ENCODE measurements at regions not wholly inside any gene's neighbourhood (a gene's known extent, or its start where the extent isn't known, plus 50 kb on each side); places are given as distances from the start of the nearest gene placed in this dataset.

DNA sequence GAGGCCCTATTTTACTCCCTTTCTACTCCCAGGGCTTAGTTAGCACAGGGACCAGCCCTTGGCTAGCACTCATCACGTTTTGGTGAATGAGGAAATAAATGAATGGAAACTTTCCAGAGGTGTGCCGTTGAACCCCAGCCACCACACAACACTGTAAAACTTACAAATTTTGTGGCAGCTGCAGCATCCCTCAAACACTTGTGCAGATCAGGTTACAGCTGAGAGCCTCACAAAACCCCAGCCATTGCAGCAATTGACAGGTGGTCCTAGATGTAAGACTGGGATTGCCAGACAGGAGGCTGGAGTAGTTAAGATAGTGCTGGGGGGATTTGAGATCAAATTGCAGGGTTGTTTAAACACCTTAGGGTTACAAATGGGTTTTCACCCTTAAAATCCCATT is 482.2 kb upstream of the KIF2A start:
- H3K9me3 Mint-ChIP-seq = no peaks in the 10 kb centered on the region
- no peak overlapping the region for H3K27ac Mint-ChIP-seq
- H3K36me3 Mint-ChIP-seq (ENCODE audit: low read depth) = no peaks in the 10 kb centered on the region
- no peaks in the 10 kb centered on the region for H3K4me1 Mint-ChIP-seq (ENCODE audit: low read depth)
- intact Hi-C loops (cut with micrococcal nuclease) = no loop called here
- no peak overlapping the region for H3K4me3 Mint-ChIP-seq (ENCODE audit: low read depth)
- peaks cover 9% of the 10 kb centered on the region for H3K27me3 Mint-ChIP-seq (ENCODE audit: low read depth)
- no peak for DNase-seq (ENCODE audit: low spot score)

DNA sequence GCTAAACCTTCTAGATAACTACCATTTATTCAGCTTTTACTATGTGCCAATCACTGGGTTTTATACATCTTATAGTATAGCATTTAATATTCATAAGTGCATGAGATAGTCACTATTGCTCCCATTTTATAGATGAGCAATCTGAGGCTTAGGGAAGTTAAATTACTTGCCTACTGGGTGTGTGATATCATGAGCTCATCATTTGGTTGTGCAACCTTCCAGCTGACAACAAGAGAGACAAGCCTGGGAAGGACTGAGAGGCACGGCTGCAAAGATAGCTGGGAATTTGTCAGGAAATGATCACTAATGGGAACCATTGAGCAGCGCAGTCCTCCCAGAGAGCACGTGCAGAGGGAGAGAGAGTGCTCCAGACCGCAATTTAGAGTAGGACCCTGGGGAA is 481.6 kb upstream of the KIF2A start:
- intact Hi-C loops (cut with micrococcal nuclease) = no loop called here
- Mint-ChIP-seq H3K4me3 (ENCODE audit: low read depth) (no peak overlapping the region), H3K36me3 (ENCODE audit: low read depth) (no peaks in the 10 kb centered on the region), H3K4me1 (ENCODE audit: low read depth) (no peaks in the 10 kb centered on the region), H3K27ac (no peak overlapping the region), H3K9me3 (no peaks in the 10 kb centered on the region), H3K27me3 (ENCODE audit: low read depth) (peaks cover 8% of the 10 kb centered on the region)
- DNase-seq (ENCODE audit: low spot score) = no peak

DNA sequence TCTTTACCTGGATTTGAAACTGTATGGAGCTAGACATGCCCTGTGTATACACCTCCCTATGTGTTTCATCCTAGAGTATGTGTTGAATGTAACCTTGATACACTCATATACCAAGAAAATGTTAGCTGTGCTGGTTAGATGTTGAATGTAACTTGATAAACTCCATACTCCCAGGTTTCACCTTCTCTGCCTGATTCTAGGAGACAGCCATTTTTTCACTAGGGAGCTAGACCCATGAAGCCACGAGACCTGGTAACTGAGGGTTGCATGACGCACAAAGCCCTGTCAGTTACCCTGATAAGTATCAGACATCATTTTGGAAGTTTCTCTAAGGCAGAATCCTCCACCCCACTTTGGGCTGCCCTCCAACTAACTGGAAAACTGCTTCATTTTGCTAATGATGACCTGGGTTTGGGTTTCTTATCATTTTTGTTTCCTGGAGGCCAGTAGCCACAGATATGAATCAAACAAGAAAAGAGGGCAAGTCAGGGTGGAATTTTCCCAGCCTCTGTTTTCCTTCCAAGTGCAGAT is 478.5 kb upstream of the KIF2A start:
- Mint-ChIP-seq H3K36me3 (ENCODE audit: low read depth) (no peaks in the 10 kb centered on the region), H3K9me3 (no peaks in the 10 kb centered on the region), H3K4me3 (ENCODE audit: low read depth) (no peak overlapping the region), H3K27me3 (ENCODE audit: low read depth) (peaks cover 4% of the 10 kb centered on the region), H3K4me1 (ENCODE audit: low read depth) (no peaks in the 10 kb centered on the region), H3K27ac (no peak overlapping the region)
- intact Hi-C loops (cut with micrococcal nuclease) = no loop called here
- no peak for DNase-seq (ENCODE audit: low spot score)

DNA sequence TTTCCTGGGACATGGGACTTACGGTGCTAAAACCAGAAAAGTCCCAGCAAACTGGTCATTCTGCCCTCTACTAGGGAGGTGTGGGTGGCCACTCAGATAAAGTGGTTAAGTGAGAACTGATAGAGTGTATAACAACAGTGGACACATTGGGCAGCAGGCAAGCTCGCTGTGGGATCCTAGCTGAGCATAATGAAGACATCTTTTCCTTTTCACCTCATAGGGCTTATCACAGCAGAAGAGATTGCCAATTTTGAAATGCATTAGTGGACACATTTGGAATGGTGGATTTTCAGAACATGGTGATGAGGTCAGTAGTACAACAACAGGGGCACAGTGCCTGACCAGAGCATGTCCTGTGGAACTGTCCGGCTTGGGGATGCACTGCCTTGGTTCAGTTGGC is 477.1 kb upstream of the KIF2A start:
- Mint-ChIP-seq H3K27ac (no peak overlapping the region), H3K4me3 (ENCODE audit: low read depth) (no peak overlapping the region), H3K4me1 (ENCODE audit: low read depth) (no peaks in the 10 kb centered on the region), H3K36me3 (ENCODE audit: low read depth) (no peaks in the 10 kb centered on the region), H3K27me3 (ENCODE audit: low read depth) (peaks cover 4% of the 10 kb centered on the region), H3K9me3 (no peaks in the 10 kb centered on the region)
- DNase-seq (ENCODE audit: low spot score) = no peak
- intact Hi-C loops (cut with micrococcal nuclease) = no loop called here

DNA sequence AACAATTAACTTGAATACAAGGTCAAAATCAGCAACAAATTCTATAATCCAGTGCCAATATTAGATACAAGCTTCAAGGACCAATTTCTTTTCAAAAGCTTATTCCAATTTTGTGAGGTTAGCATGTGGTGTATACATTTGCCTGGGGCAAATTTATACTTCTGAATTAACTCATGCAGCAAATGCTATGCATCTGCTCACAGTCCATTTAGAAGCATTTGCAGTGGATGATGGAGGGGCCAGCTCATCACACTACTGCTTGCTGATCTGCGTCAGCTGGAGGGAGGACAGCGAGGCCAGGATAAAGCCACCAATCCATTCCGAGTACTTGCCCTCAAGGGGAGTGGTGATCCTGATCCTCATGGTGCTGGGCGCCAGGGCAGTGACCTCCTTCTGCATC is 474.3 kb upstream of the KIF2A start:
- peaks cover 2% of the 10 kb centered on the region for H3K27me3 Mint-ChIP-seq (ENCODE audit: low read depth)
- H3K36me3 Mint-ChIP-seq (ENCODE audit: low read depth) = no peaks in the 10 kb centered on the region
- no peak for DNase-seq (ENCODE audit: low spot score)
- H3K4me3 Mint-ChIP-seq (ENCODE audit: low read depth) = no peak overlapping the region
- no peaks in the 10 kb centered on the region for H3K9me3 Mint-ChIP-seq
- no peaks in the 10 kb centered on the region for H3K4me1 Mint-ChIP-seq (ENCODE audit: low read depth)
- intact Hi-C loops (cut with micrococcal nuclease) = no loop called here
- H3K27ac Mint-ChIP-seq = no peak overlapping the region

DNA sequence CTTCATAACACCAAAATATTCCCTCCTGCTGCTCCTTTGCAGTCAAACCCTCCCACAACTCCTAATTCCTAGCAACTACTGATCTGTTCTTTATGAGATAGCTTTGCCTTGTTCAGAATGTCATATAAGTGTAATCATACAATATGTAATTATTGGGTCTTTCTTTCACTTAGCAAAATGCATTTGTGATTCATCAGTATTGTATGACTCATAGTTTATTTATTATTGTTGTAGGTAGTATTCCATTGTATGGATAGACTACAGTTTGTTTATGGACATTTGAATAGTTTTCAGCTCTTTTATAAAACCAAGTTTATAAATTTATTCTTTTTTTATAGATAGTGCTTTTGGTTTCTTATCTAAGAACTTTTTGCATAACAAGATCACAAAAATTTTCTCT is 468.2 kb upstream of the KIF2A start:
- no peaks in the 10 kb centered on the region for H3K4me1 Mint-ChIP-seq (ENCODE audit: low read depth)
- no peaks in the 10 kb centered on the region for H3K9me3 Mint-ChIP-seq
- peaks cover 2% of the 10 kb centered on the region for H3K27me3 Mint-ChIP-seq (ENCODE audit: low read depth)
- intact Hi-C loops (cut with micrococcal nuclease) = no loop called here
- H3K36me3 Mint-ChIP-seq (ENCODE audit: low read depth) = no peaks in the 10 kb centered on the region
- no peak for DNase-seq (ENCODE audit: low spot score)
- no peak overlapping the region for H3K27ac Mint-ChIP-seq
- no peak overlapping the region for H3K4me3 Mint-ChIP-seq (ENCODE audit: low read depth)

DNA sequence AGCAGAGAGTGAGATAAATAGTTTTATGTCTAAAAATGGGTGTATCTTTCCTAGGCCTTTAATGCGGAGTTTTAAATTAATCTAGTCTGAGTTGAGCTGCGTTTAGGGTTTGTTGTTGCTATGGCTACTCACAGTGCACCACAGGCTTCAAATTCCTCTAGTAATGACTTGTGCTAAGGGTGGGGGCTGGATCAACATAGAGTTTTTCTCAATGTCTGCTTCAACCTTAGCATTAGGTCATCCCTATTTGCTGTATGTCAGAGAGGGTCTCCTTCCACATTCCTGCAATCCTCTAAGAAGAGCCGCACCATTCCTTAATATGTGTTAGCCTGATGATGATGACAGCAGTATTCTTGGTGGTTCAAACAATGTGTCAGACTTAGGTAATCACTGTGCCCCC is 465.6 kb upstream of the KIF2A start:
- Mint-ChIP-seq H3K4me3 (ENCODE audit: low read depth) (no peak overlapping the region), H3K9me3 (no peaks in the 10 kb centered on the region)

DNA sequence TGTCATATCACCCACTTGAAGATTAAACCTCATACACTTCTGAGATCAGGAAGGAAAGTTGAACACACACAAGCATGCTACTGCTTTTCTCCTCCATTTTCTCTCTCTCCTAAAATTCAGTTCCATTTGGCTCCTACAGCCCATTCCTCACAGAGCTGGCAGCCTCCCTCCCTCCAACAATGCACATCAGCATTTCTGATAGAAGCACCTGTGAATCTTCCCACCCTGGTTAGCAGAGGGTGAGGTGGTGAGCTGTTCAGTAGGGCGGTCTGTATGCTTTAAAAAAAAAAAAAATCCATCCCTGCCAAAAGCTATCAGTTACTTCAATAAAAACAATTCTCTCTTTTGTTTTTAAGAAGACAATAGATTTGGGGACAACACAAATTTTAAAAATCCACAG is 463.2 kb upstream of the KIF2A start:
- no peaks in the 10 kb centered on the region for H3K4me1 Mint-ChIP-seq (ENCODE audit: low read depth)
- H3K27me3 Mint-ChIP-seq (ENCODE audit: low read depth) = peaks cover 2% of the 10 kb centered on the region
- no peaks in the 10 kb centered on the region for H3K36me3 Mint-ChIP-seq (ENCODE audit: low read depth)
- no peaks in the 10 kb centered on the region for H3K9me3 Mint-ChIP-seq
- H3K4me3 Mint-ChIP-seq (ENCODE audit: low read depth) = no peak overlapping the region
- DNase-seq (ENCODE audit: low spot score) = no peak
- H3K27ac Mint-ChIP-seq = no peak overlapping the region
- intact Hi-C loops (cut with micrococcal nuclease) = no loop called here

More for the DNA sequence above, 465.6 kb upstream of the KIF2A start:
- no peak for DNase-seq (ENCODE audit: low spot score)
- H3K4me1 Mint-ChIP-seq (ENCODE audit: low read depth) = no peaks in the 10 kb centered on the region
- H3K27ac Mint-ChIP-seq = no peak overlapping the region
- intact Hi-C loops (cut with micrococcal nuclease) = no loop called here
- H3K36me3 Mint-ChIP-seq (ENCODE audit: low read depth) = no peaks in the 10 kb centered on the region
- peaks cover 2% of the 10 kb centered on the region for H3K27me3 Mint-ChIP-seq (ENCODE audit: low read depth)

DNA sequence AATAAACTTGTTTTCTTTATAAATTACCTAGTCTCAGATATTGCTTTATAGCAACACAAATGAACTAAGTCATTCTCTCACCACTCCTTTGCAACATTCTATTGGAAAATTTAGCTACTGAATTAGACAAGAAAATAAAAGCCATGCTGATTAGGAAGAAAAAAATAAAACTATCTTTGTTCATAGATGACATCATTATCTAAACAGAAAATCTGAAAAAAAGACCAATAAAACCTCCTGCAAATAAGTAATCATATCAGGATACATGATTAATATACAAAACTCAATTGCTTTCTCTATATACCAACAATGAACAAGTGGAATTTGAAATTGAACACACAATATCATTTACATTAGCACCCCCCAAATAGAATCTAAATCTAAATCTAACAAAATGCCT is 455.3 kb upstream of the KIF2A start:
- Mint-ChIP-seq H3K36me3 (ENCODE audit: low read depth) (no peaks in the 10 kb centered on the region), H3K4me1 (ENCODE audit: low read depth) (no peaks in the 10 kb centered on the region), H3K9me3 (no peaks in the 10 kb centered on the region), H3K27me3 (ENCODE audit: low read depth) (no peaks in the 10 kb centered on the region), H3K27ac (no peak overlapping the region), H3K4me3 (ENCODE audit: low read depth) (no peak overlapping the region)
- intact Hi-C loops (cut with micrococcal nuclease) = no loop called here
- no peak for DNase-seq (ENCODE audit: low spot score)

DNA sequence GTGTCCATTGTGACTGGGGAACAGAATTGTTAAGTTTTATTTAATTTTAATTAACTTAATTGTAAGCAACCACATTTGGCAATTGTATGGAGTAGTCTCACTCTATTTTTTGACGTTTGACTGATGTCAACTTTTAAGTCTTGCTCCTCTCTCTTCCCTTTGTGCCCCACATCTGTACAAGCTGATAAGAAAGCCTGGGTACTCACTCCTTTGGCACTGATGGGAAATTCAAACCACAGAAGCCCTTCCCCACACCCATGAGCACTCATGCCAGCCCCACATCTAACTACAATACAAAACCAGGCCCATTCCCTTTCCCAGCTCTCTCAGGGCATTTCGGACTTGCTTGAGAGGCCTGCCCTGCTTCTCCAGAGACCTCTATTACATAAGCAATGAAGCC is 451.5 kb upstream of the KIF2A start:
- intact Hi-C loops (cut with micrococcal nuclease) = no loop called here
- Mint-ChIP-seq H3K4me3 (ENCODE audit: low read depth) (no peak overlapping the region), H3K27me3 (ENCODE audit: low read depth) (no peaks in the 10 kb centered on the region), H3K9me3 (no peaks in the 10 kb centered on the region), H3K4me1 (ENCODE audit: low read depth) (no peaks in the 10 kb centered on the region), H3K27ac (no peak overlapping the region), H3K36me3 (ENCODE audit: low read depth) (no peaks in the 10 kb centered on the region)
- no peak for DNase-seq (ENCODE audit: low spot score)

DNA sequence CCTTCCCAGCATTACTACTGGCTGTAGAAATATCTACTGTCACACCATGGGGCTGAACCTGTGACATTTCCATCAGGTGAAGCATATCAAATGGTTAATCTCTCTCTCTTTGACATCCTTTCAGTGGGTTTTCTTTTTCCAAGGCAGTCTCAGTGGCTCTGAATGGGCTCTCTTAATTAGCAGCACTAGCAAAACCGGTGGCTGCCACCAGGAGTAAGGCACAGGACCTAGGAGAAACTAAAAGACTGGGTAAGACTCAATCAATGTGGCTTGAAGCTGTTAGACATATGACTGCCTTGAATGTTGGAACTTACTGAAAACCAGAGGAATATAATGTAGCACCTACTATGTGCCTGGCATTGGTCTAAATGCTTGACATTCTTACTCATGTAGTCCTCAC is 445.0 kb upstream of the KIF2A start:
- Mint-ChIP-seq H3K27me3 (ENCODE audit: low read depth) (no peaks in the 10 kb centered on the region), H3K27ac (no peak overlapping the region), H3K9me3 (no peaks in the 10 kb centered on the region), H3K36me3 (ENCODE audit: low read depth) (no peaks in the 10 kb centered on the region), H3K4me3 (ENCODE audit: low read depth) (no peak overlapping the region), H3K4me1 (ENCODE audit: low read depth) (no peaks in the 10 kb centered on the region)
- intact Hi-C loops (cut with micrococcal nuclease) = no loop called here
- no peak for DNase-seq (ENCODE audit: low spot score)

DNA sequence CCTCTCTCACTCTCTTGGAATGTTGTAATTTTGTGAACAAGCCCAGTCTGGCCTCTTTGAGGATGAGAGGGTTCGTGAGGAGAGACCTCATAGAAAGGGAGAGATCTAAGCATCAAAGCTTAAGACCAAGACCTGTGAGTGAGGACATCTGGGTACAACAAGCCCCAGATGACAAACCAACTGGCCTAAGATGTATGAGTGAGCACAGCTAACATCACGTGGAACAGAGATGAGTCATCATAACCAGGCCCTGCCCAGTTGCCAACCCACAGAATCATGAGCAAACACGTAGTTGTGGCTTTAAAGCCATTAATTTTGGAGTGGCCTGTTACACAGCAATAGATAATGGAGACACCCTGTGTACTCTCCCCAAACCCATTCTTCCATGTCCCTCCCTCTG is 439.1 kb upstream of the KIF2A start:
- Mint-ChIP-seq H3K27me3 (ENCODE audit: low read depth) (no peaks in the 10 kb centered on the region), H3K4me1 (ENCODE audit: low read depth) (no peaks in the 10 kb centered on the region), H3K27ac (no peak overlapping the region), H3K4me3 (ENCODE audit: low read depth) (no peak overlapping the region), H3K9me3 (peaks cover 4% of the 10 kb centered on the region), H3K36me3 (ENCODE audit: low read depth) (no peaks in the 10 kb centered on the region)
- DNase-seq (ENCODE audit: low spot score) = no peak
- intact Hi-C loops (cut with micrococcal nuclease) = no loop called here

DNA sequence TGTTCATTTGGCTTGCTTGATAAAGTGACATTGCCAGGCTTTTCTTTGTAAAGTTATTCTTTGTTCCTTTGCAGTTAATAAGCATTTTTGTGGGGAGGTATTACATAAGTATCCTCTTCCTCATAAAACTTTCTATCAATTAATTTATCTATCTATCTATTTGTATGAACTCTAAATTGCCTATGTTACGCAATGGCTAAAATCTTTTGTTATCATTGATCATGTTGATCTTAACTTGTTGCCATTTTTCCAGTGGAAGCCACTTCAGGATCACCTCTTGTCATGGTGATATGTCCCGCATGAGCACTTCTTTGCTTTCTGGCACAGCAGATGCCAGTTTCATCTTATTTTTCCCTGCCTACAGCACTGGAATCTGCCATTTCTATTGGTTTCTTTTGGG is 436.7 kb upstream of the KIF2A start:
- intact Hi-C loops (cut with micrococcal nuclease) = no loop called here
- DNase-seq (ENCODE audit: low spot score) = no peak

DNA sequence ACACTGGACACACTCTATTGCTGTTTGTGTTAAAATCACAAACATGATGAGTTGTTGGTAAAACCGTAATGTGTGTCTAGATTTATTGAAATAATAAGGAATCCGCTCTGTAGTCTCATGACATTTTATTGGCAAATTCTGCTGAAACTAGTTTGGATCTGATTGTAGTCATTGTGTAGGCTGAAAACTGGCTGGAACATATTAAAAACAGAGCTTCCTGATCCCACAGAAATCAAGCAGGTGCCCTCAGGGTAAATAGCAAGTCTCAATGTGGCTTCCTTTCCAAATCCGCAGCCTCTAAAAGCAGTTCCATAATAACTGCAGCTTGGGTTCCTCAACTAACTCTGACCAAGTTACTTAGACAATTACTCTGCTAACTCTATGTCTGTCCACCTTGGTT is 427.5 kb upstream of the KIF2A start:
- H3K4me3 Mint-ChIP-seq (ENCODE audit: low read depth) = no peak overlapping the region

More for the DNA sequence above, 436.7 kb upstream of the KIF2A start:
- no peaks in the 10 kb centered on the region for H3K36me3 Mint-ChIP-seq (ENCODE audit: low read depth)
- no peaks in the 10 kb centered on the region for H3K4me1 Mint-ChIP-seq (ENCODE audit: low read depth)
- H3K27ac Mint-ChIP-seq = no peak overlapping the region
- no peak overlapping the region for H3K4me3 Mint-ChIP-seq (ENCODE audit: low read depth)
- H3K27me3 Mint-ChIP-seq (ENCODE audit: low read depth) = no peaks in the 10 kb centered on the region
- peaks cover 4% of the 10 kb centered on the region for H3K9me3 Mint-ChIP-seq

More for the DNA sequence above, 427.5 kb upstream of the KIF2A start:
- Mint-ChIP-seq H3K4me1 (ENCODE audit: low read depth) (no peaks in the 10 kb centered on the region), H3K27me3 (ENCODE audit: low read depth) (no peaks in the 10 kb centered on the region), H3K27ac (no peak overlapping the region), H3K9me3 (no peaks in the 10 kb centered on the region), H3K36me3 (ENCODE audit: low read depth) (no peaks in the 10 kb centered on the region)
- no peak for DNase-seq (ENCODE audit: low spot score)
- intact Hi-C loops (cut with micrococcal nuclease) = no loop called here

Data from activated T-helper 2 cell treated with anti-CD3 and anti-CD28 coated beads, Interferon-gamma antibody, Interleukin-2, Interleukin-4, amounts not matched to agents 10 μg/mL and 5 μg/mL and 100 μg/mL, durations not matched to agents 14 hours and 24 hours and 36 hours (primary cell).